Type B pancreatic cell (in vitro differentiated cells): ENCODE measurements at regions not wholly inside any gene's neighbourhood (a gene's known extent, or its start where the extent isn't known, plus 50 kb on each side); places are given as distances from the start of the nearest gene placed in this dataset.

Source experiments
- DNase-seq: peaks from one replicate; pipeline ENCODE4 v3.0.0; 2021; ENCODE audit warnings: mixed read lengths; ENCODE audit not compliant: unreplicated experiment; ENCODE audit errors: extremely low spot score
- H3K27ac Mint-ChIP-seq: 2 replicates; pipeline ENCODE4 v1.8.0; 2021; ENCODE audit warnings: mild to moderate bottlenecking, mixed read lengths
- H3K27me3 Mint-ChIP-seq: 2 replicates; pipeline ENCODE4 v1.8.0; 2021; ENCODE audit warnings: mixed read lengths
- H3K36me3 Mint-ChIP-seq: 2 replicates; pipeline ENCODE4 v1.8.0; 2021; ENCODE audit warnings: mixed read lengths
- H3K4me1 Mint-ChIP-seq: one replicate; pipeline ENCODE4 v1.8.0; 2021; ENCODE audit warnings: mixed read lengths; ENCODE audit not compliant: unreplicated experiment
- H3K4me3 Mint-ChIP-seq: 2 replicates; pipeline ENCODE4 v1.8.0; 2021; ENCODE audit warnings: mild to moderate bottlenecking, mixed read lengths
- H3K9me3 Mint-ChIP-seq: 2 replicates; pipeline ENCODE4 v1.8.0; 2021; ENCODE audit warnings: mixed read lengths
- CTCF ChIP-seq: fragments of 200-600 bp; sonication (generic); conservative IDR thresholded peaks from 2 replicates; pipeline ENCODE4 v1.5.0; 2021; ENCODE audit warnings: antibody characterized with exemption, mild to moderate bottlenecking

- Mint-ChIP-seq H3K4me1 (no peaks in the 10 kb centered on the region), H3K4me3 (no peak overlapping the region), H3K27ac (no peak overlapping the region), H3K36me3 (no peaks in the 10 kb centered on the region), H3K27me3 (peaks cover 45% of the 10 kb centered on the region), H3K9me3 (no peaks in the 10 kb centered on the region)
- no peak for TF ChIP-seq CTCF
- DNase-seq, result no peak
Observed at GRCh38 chr20:60845146-60845545, 406.9 kb upstream of the CDH4 start.

GRCh38 chr20:60851826-60852704 is 400.0 kb upstream of the CDH4 start:
- H3K27ac Mint-ChIP-seq, result no peak overlapping the region
- H3K27me3 Mint-ChIP-seq, result peaks cover 31% of the 10 kb centered on the region
- TF ChIP-seq CTCF, result peak; percentile 79
- H3K36me3 Mint-ChIP-seq, result no peaks in the 10 kb centered on the region
- DNase-seq, result no peak
- H3K4me3 Mint-ChIP-seq, result no peak overlapping the region
- no peaks in the 10 kb centered on the region for H3K9me3 Mint-ChIP-seq
- no peaks in the 10 kb centered on the region for H3K4me1 Mint-ChIP-seq

GRCh38 chr20:60857708-60858107 is 394.4 kb upstream of the CDH4 start:
- Mint-ChIP-seq H3K27ac (no peak overlapping the region), H3K36me3 (no peaks in the 10 kb centered on the region), H3K4me1 (no peaks in the 10 kb centered on the region), H3K9me3 (no peaks in the 10 kb centered on the region), H3K4me3 (no peak overlapping the region), H3K27me3 (peaks cover 5% of the 10 kb centered on the region)
- no peak for TF ChIP-seq CTCF
- DNase-seq, result no peak

- TF ChIP-seq CTCF, result no peak
- H3K27me3 Mint-ChIP-seq, result peaks cover 15% of the 10 kb centered on the region
Observed at GRCh38 chr20:60862601-60863000, 389.5 kb upstream of the CDH4 start.

DNA sequence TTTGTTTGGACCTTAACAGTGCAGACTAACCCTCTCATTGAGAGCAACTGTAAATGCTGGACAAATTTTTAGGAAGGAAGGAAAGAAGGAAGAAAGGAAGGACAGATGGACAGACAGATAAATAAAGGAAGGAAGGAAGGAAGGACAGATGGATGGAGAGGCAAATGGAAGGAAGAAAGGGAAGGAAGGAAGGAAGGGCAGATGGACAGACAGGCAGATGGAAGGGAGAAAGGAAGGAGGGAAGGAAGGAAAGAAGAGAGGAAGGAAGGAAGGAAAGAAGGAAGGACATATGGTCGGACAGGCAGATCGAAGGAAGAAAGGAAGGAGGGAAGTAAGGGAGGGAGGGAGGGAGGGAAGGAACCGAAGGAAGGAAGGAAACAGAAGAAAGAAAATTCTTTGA is 388.5 kb upstream of the CDH4 start:
- DNase-seq, result no peak
- no peaks in the 10 kb centered on the region for H3K4me1 Mint-ChIP-seq
- no peak overlapping the region for H3K27ac Mint-ChIP-seq
- H3K9me3 Mint-ChIP-seq, result no peaks in the 10 kb centered on the region
- H3K36me3 Mint-ChIP-seq, result no peaks in the 10 kb centered on the region
- no peak overlapping the region for H3K4me3 Mint-ChIP-seq
- peaks cover 23% of the 10 kb centered on the region for H3K27me3 Mint-ChIP-seq
- TF ChIP-seq CTCF, result no peak

More at GRCh38 chr20:60862601-60863000, 389.5 kb upstream of the CDH4 start:
- Mint-ChIP-seq H3K4me1 (no peaks in the 10 kb centered on the region), H3K4me3 (no peak overlapping the region), H3K9me3 (no peaks in the 10 kb centered on the region), H3K27ac (no peak overlapping the region), H3K36me3 (no peaks in the 10 kb centered on the region)
- DNase-seq, result no peak
